Limb (tissue), 2 donors: ENCODE measurements at regions not wholly inside any gene's neighbourhood (a gene's known extent, or its start where the extent isn't known, plus 50 kb on each side); places are given as distances from the start of the nearest gene placed in this dataset.
"Not testable (repeated sequence)": the region's sequence is repeated elsewhere in the genome, so short reads cannot be mapped to it uniquely, and the experiment has no call there.

Experiments used
- DNase-seq, 2 donors: peaks; one replicate each; pipeline ENCODE4 v3.0.0-alpha.2; 2016; ENCODE audit errors: extremely low spot score in 2 of 2

GRCh38 chr19:14285726-14286125, 79.8 kb upstream of the ADGRL1 start:
- not testable (repeated sequence) for DNase-seq

- DNase-seq, result not testable (repeated sequence)
These were observed 78.0 kb upstream of the ADGRL1 start for GRCh38 chr19:14283813-14284520.

- not testable (repeated sequence) for DNase-seq
These were observed 73.3 kb upstream of the ADGRL1 start for GRCh38 chr19:14279270-14279669.

- no peak for DNase-seq
These were observed 71.6 kb upstream of the ADGRL1 start for GRCh38 chr19:14277608-14278007.

- DNase-seq, result not testable (repeated sequence)
These were observed 69.9 kb upstream of the ADGRL1 start for GRCh38 chr19:14275823-14276222.

- no peak for DNase-seq
These were observed 66.7 kb upstream of the ADGRL1 start for GRCh38 chr19:14272623-14273022.

GRCh38 chr19:14271840-14272239, 65.9 kb upstream of the ADGRL1 start:
- DNase-seq, result no peak

- DNase-seq, result not testable (repeated sequence)
These were observed 64.6 kb upstream of the ADGRL1 start for GRCh38 chr19:14270557-14270956.

- DNase-seq, result no peak
These were observed 61.3 kb upstream of the ADGRL1 start for GRCh38 chr19:14267224-14267741.

GRCh38 chr19:14266208-14266607, 60.2 kb upstream of the ADGRL1 start:
- DNase-seq, result not testable (repeated sequence)

- peak in 1 of 2 donors; percentile 61 for DNase-seq
These were observed 59.5 kb upstream of the ADGRL1 start for GRCh38 chr19:14265290-14266036.

- not testable (repeated sequence) for DNase-seq
These were observed 50.1 kb upstream of the ADGRL1 start for GRCh38 chr19:14255902-14256649.
